ENCODE measurements at regions not wholly inside any gene's neighbourhood (a gene's known extent, or its start where the extent isn't known, plus 50 kb on each side); places are given as distances from the start of the nearest gene placed in this dataset.

DNA sequence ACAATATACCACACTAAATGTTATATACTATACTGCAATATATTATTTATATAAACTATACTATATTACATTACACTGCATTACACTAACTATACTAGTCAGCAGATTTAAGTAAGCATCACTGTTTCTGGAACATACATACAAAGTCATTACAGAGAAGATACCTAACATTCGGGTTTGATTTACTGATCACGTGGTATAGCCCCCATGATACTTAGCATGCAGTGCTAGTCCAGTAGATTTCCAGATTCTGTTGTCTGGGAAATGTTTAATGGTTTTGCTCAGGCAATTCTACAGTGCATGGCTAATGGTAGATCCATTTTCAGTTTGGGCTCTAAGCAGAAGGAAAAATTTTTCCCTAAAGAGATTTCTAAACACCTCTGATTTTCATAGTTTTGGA is 403.7 kb upstream of the TMTC1 start:
- TF ChIP-seq POLR2A (IDR thresholded peaks at IDR 0.05) (no peak), CTCF (IDR thresholded peaks at IDR 0.05) (no peak)
